NCI-H1092 treated with DMSO at 0.1 percent for 48 hours (cell line): ENCODE measurements at regions not wholly inside any gene's neighbourhood (a gene's known extent, or its start where the extent isn't known, plus 50 kb on each side); places are given as distances from the start of the nearest gene placed in this dataset.

Experiments
- DNase-seq: peaks from one replicate; lab custom pipeline; 2025; lab: John Stamatoyannopoulos, UW

DNA sequence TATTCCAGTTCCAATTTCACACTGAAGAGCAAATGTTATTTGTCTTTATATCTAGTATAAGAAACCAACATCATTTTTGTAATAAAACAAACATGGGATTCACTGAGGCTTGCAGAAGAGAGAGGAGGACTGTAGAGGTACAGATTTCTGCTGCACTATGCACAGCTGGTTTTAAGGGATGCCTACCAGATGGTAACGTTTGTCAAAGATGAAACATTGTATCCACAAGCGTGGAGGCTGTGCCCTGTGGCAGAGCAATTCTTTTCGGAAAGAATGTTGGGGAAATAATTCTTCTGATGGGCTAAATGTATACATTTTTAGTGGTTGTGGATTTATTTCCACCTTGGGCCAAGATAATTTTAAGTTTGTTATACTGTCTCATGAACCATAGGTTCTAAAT, 272.4 kb downstream of the DUSP10 start:
- no peak for DNase-seq

DNA sequence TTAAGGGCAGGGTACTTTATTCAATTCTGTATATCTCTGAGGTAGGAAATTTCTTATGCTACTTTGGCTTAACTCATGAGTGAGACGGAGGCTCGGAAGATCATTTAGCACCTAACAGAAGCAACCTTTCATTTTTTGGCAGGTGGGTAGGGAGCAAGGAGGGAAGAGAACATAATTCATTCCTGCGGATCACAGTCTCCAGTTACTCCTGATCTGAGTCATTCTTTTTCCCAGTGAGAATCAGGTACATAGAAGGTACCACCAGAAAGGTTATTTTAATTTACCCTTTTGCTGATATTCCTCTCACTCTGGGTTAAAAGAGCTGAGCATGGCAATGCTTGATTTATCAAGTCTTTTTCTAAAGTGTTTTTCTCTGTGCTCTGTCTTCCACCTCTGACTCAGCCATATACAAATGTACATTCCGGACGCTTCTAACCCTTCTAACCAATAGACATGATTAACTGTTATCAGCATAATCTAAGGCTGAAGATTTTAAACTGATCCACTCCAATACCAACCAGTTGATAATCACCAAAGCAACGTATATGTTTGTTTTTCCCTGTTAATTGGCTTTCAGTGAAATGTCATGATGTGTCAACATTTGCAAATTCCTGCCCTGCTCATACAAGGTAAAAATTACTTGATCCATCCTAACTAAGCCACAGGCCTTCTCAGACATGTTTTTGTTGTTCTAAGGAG, 271.7 kb downstream of the DUSP10 start:
- DNase-seq: no peak

DNA sequence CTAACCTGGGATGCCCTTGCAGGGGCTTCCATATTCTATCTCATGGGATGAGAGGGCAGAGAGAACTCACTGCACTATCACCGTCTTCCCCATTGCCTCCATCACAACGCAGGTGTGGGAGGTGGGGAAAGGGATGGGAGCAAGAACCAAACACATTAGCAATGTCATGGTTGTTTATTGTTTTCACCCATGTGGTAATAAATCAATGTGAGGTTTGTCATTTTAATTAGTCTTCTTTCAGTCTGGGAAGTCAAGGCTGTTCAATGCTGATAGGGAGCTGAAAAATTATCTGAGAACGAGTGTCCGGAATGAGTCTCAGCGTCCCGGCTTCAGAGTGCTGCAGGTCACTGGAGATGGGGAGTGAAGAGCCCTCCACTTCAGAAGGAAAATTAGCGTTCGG, 268.5 kb downstream of the DUSP10 start:
- no peak for DNase-seq

DNA sequence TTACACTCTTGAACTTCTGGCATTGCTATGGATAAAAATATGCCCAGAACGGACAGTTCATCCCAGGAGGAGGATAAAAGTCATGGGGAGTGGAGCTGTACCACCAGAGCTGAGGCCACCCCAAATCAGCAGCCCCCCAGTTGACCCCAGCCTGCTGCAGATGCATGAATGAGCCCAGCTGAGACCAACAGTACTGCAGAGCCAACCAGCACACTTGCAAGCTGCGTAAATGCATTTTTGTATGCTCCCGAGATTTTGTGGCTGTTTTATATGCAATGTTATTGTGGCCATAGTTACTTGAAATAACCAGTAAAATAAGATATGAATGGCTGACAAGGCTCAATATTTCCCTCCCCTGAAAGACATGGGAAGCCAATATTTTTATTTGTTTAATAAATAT, 264.6 kb downstream of the DUSP10 start:
- DNase-seq: no peak

DNA sequence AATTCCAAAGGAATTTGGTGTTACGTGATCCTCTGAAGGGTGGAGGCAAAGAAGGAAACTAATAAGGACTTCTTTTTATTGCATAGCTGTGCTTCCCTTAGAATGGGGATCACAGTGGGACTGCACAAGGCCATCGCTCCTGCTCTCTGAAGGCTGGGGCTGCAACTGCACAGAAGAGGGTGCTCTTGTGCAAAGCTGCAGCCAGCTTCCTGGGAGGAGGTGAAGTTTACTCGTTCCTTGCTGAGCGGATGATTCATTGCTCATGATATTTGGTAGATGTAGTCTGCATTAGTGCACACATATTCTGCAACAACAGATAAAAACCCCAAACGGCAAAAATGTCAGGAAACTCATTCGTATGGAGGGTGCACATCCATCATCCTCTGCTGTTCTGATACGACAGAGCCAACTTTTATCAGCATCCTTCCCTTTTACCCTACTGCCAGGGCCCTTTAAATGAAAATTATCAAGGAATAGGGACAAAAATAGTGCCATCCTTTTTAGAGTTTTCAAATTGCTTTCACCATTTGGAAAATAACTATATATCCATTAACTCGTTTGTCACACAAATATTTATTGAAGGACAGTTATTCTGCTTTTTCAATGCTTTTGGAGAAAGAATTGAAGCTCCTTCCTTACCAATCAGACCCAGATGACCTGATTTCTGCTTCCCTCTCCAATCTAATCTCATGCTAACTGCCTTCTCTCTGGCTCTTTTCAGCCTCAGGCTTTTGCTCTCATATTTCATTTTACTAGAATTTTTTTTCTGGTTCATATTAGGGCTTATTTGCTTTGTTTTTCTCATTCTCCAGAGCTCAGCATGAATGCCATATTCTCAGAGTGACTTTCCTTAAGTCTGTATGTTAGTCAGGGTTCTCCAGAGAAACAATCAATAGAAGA, 263.6 kb downstream of the DUSP10 start:
- peak; percentile 22 for DNase-seq

DNA sequence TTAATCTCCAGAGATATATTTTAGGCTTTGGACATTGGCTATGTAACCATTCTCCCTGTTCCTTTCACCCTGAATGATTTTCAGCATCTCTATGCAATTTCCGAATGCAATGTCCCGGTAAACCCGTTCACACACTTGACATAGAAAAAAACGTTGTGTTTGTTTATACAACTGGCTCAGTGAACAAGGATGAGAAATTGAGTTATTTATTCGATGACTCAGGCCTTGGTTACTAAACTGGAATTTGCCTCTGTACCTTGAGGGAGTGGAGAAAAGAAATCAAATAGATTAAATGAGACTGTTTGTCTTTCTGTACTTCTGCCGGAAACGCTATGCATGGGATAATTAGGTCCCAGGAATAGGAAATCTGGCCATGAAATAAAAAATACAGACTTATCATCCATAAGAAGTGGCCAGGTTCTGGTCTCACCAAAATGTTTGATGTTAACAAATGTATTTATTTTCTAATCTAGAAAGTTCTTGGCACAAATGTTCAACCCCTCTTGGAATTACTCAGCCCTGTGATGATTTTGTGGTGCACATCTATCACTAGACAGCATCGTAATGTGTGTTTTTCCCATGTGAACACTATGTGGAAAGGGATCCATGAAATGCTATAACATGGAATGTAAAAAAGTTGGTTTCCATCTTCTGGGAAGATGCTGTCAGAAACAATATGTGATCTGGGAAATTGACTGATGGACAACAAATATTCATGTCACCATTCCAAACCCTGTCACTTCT, 253.9 kb downstream of the DUSP10 start:
- DNase-seq: no peak

DNA sequence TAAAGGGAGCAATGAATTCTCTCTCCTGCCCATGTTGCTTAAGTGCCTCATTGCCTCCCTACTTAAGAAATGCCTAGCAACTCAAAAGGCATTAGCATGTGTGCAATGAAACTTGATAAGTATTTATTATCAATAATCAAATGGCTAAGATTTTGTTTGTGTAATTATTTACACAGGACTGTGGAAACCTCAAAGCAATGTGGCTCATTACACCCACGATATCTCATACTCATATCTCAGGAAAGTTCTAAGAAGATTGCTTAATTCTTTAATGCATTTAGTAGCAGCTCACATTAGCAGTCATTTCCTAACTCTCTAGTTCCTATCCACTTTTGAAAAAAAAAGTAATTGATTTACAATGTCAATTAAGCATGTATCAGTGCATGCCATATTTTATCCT, 253.3 kb downstream of the DUSP10 start:
- no peak for DNase-seq

DNA sequence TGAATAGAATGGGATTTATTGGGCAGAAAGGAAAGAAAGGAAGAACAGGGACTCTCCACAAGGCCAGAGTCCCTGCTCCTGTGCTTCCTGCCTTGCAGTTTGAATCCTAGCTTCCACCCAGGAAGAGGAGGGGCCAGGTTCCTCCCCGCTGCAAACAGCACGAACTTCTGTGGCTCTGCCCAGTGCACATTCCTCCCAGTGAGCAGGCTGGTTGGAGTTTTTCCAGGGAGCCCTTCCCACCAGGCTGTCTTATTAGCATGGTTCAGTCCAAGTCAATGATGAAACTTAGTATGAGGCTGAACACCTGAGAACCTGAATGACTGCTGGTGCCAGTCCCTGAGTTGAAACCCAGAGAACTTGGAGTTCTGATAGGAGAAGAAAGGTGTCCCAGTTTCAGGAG, 247.2 kb downstream of the DUSP10 start:
- DNase-seq: no peak

DNA sequence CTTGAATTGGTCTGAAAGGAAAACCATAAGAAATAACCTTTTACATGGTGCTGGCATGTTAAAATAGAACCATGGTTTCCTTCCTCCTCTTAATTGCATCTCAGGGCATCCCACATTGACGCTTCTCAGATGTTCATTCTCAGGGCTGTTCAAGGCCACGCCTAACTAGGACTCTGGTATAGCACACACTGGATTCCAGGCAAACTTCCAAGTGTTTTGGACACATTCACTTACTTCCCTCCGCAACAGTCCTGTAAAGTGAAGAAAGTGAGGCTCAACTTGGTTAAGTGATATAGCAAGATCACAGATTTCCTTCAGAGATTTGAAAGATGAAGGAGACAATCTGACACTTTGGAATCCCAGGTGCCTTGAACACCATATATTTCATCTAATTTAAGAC, 244.8 kb downstream of the DUSP10 start:
- DNase-seq: no peak

DNA sequence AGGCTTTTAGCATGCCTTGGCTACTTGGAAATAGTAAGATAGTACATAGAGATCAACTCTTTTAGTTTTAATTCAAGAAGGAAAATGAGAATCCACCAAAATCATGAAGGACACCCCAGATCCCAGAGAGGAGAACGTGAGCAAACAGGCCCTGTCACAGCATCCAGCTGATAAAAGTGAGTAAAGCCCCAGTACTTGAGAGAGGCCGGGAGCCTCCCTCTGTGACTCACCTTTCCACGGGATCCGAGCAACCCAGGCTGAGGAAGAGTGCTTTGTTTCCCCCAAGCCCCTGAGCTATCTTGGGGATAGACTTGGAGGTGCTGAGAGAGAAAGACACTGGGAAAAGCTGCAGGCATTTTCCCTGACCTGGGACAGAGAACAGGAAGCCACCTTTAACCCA, 238.6 kb downstream of the DUSP10 start:
- no peak for DNase-seq

DNA sequence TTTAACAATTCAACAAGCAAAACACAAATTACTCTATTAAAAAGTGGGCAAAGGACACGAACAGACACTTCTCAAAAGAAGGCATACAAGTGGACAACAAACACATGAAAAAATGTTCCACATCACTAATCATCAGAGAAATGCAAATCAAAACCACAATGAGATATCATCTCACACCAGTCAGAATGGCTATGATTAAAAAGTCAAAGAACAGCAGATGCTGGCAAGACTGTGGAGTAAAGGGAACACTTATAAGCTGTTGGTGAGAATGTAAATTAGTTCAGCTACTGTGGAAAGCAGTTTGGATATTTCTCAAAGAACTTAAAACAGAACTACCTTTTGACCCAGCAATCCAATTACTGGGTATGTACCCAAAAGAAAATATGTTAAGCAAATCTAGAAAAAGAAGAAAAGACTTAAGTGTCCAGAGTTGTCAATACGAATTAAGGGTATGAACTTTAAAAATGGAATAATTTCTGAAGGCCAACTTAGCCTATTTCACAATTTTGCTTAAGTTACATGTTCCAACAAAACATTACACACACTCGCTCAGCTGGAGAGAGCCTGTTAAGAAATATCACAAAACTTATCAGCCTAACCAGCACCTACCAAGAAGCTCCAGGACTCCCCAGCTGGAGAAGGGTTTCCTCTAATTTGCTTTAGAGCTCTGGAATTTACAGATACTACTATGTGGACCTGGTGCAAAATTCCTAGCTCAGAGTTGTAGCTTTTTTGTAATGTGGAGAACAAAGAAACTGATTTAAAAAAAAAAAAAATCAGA, 232.1 kb downstream of the DUSP10 start:
- DNase-seq: no peak

DNA sequence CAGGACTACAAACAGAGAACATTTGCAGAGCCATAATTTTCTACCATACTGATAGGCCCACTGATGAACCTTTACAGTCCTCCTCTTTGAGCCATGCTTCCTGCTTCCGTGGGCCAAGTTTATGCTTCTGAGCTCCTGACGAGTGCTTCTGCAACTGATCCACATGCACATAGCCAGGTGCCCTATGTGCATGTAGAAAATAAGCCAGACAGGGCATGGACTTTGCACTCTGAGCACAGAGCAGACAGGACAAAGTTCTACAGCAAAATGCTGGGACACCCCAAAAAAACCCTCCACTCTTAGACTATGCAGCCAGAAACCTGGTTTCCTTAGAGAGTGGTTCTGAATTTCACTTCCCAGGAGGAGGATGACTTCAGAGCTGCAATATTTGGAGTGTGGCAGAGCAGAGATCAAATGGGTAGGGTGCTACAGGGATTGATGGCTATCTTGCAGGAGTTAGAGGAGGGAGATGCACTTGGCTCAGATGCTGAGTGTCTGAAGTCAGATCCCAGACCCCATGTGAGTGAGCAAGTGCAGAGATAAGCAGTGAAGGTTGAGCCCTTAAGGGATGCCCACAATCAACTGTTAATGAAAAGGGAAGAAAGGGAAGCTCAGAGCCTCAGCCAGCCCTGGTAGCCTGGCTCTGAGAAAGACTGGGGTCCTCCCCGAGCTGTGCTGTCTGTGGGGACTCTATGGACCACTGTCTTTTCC, 230.9 kb downstream of the DUSP10 start:
- DNase-seq: no peak

DNA sequence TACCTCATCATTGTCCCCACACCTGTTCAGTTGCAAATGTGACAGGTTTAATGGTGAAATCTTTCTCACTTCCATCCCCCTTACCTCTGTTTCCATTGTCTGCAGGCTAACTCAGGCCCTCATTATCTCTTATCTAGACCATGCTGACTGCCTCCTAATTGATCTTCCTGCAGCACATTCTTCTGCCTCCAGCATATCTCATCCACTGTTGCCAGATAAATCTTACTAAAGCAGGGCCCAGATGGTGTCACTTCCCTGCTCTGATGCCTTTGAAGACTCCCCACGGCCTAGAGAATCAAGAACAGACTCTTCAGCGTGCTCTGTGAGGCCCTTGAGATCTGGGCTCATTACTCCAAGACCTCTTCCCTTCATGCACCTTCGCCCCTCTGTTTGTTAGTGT, 230.1 kb downstream of the DUSP10 start:
- no peak for DNase-seq

DNA sequence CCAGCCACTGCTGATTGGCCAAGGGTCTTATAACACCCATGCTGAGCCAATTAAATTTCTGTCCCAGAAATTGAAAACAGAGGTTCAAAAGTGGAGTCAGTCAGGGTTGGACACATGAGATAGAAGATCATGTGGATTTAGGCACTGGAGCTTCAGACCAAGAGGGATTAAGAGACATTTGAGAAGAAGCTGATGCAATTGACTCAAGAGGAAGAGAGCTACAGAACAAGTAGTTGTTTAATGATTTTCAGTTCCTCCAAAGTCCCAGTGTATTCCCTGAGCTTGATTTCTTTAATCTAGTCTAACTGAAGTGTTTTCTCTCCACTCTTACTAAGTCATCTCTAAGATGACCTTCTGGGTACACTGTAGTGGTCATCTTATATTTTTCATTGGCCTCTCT, 227.1 kb downstream of the DUSP10 start:
- no peak for DNase-seq

DNA sequence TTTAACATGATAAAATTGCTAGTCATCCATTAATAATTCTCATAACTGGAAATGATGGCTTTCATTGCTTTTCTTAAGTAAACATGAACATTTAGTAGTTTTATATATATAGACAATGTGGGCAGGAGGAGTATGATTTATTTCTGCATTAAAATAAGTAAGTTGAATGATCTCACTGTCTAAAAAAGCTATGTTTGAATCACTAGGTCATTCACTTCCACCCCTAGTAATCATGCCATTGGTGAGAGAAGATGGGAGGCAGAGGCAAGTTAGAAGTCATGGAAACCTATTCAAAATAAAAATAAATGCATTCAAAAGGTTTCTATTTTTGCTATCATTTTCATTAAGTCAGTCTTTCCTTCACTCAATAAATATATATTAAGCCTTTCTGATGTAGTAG, 226.4 kb downstream of the DUSP10 start:
- no peak for DNase-seq

DNA sequence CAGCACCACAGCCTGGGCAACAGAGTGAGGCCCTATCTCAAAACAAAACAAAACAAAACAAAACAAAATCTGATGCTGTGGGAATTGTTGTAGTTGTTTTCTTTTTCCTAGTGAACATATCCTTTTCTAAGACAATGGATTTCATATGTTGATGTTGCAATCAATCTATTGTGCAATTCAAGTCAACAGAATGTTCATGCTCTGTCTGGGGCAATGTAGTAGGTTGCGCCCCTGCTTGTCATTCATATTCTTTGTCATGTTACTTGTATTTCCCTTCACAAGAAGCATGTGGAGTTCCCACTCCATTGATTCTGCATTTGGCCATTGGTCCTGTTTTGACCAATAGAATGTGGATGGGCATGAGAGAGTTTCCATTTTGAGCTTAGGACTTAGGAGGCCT, 223.9 kb downstream of the DUSP10 start:
- no peak for DNase-seq

DNA sequence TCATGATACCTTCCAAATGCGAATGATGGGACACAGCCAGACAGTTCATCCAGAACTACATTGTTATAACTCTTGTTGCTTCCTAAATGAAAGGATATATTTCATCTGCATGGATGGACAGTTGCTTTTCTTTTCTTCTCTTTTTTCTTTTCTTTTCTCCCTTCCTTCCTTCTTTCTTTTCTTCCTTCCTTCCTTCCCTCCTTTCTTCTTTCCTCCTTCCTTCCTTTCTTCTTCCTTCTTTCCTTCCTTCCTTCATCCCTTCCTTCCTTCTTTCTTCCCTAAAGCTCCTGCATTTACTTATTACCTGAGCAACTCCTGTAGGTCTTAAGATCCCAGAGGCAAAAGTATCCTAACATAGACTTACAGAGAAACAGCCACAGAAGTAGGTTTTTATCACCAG, 221.6 kb downstream of the DUSP10 start:
- no peak for DNase-seq

DNA sequence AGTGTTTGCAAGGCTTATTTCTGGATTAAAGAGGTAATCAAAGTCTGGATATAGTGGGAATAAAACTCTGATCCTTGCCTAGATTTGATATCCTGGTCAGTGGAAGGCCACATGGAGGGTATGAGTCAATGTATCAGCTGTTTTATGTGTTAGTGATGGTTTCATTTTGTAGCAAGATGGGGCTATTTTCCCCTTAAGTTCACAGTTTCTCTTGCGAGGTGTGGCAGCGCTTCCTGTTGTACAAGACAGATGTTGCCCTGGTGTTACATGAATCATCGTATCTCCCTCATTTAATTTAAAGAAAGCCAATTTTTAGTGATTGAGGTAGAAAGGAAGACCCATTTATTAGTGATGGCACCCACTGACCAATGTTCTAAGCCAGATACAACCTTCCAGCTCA, 220.2 kb downstream of the DUSP10 start:
- no peak for DNase-seq

DNA sequence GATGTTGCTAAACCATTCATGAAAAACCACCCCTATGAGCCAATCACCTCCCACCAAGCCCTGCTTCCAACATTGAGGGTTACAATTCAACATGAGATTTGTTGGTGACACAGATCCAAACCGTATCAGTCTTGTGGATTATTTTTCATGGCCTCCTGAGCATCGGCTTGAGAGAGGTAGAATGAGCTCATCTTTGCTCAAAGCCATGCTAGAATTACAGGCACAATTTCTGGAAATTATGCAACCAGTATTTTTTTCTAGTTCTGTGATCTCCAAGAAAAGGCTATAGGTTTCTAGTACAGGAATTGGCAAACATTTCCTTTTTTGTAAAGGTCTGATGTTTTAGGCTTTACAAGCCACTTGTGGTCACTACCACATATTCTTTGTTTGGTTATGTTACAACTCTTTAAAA, 219.4 kb downstream of the DUSP10 start:
- DNase-seq: no peak

DNA sequence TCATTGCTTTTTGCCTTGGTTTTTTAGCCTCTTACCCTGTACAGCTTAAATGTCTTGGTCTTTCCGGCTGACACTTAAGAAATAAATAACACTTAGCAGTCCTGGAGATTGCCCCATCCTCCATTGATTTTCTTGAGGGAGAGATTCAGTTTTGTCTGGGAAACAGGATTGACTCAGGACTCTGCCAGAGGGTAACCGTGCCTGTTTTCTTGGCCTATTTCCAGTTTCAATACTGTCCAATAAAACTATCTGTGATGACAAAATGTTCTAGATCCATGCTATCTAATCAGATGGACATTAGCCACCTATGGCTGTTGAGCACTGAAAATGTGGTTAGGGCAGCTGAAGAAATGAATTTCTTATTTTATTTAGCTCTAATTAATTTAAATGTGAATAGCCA, 216.1 kb downstream of the DUSP10 start:
- no peak for DNase-seq

DNA sequence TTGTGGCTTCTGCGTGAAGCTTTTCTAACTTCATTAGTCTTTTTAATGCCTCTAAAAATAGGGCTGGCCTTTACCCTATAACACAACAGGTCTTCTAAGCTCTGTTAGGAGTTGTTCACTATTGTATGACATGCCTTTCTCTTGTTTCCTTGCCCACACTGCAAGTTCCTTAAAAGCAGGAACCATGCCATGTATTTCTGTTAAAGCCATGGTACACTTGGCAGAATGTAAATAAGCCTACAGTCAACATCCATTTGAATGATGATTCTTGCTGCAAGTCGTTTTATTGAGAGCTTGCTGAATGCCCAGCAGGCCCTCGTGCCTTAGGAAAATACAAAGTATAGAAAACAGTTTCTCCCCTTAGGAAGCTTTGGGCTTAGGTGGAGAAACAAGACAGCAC, 214.6 kb downstream of the DUSP10 start:
- DNase-seq: no peak
